ENCODE measurements at regions not wholly inside any gene's neighbourhood (a gene's known extent, or its start where the extent isn't known, plus 50 kb on each side); places are given as distances from the start of the nearest gene placed in this dataset.
"Not testable (repeated sequence)": the region's sequence is repeated elsewhere in the genome, so short reads cannot be mapped to it uniquely, and the experiment has no call there.

DNA sequence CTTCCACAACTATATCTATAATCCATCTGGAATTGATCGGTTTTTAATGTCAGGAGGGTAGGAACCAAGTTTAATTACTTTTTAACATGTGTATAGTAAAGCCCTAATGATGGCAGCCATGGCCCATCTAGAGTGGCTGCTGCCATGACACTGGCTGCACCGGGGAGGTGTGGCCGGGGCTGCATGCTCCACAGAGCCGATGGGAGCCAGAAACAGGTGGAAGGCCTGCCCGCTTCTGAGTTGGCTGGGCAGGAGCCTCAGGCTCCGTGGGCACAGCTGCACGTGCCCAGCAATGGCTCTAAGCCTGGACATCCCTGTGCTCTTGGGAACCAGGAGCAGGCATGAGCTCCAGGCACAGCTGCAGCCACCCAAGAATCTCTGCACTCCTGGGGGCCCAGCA lies 73.0 kb downstream of the GBP6 start:
- DNase-seq: no peak

DNA sequence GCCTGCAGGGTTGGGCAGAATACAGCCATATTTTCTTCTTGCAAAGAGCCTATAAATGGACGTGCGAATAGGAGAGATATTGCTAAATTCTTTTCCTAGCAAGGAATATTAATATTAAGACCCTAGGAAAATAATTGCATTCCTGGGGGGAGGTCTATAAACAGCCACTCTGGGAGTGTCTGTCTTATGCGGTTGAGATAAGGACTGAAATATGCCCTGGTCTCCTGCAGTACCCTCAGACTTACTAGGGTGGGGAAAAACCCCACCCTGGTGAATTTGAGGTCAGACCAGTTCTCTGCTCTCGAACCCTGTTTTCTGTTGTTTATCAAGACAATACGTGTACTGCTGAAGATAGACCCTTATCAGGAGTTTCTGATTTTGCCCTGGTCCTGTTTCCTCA lies 74.4 kb downstream of the GBP6 start:
- not testable (repeated sequence) for DNase-seq

DNA sequence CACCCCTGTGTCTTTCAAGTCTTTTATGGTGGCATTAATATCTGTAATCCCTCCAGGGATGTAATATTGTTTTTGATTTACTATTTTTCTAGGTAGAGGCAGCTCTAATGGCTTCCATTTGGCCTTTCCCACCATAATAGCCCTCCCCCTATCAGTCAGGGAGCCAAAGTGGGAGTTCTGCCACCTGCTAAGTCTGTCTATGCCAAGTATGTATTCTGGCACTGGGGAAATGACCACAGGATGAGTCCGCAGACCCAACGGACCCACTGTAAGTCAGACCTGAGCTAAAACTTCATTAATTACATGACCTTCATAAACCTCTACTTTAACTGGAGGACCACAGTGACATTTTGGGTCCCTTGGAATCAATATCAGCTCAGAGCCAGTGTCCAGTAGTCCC lies 77.1 kb downstream of the GBP6 start:
- DNase-seq: no peak

- no peak for DNase-seq
These were observed 79.8 kb upstream of the LRRC8B start for GRCh38 chr1:89444791-89445190.

DNA sequence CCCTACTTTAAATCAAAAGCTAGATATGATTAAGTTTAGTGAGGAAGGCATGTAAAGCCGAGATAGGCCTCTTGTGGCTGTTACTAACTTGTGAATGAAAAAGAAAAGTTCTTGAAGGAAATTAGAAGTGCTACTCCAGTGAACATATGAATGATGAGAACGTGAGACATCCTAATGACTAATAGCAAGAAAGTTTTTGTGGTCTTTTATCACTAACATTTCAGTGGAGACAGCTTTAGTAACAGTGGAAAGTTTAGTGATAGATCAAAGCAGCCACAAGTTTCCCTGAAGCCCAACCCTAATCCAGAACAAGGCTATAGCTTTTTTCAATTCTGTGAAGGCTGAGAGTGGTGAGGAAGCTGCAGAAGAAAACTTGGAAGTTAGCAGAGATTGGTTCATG lies 73.6 kb upstream of the LRRC8B start:
- DNase-seq: no peak

DNA sequence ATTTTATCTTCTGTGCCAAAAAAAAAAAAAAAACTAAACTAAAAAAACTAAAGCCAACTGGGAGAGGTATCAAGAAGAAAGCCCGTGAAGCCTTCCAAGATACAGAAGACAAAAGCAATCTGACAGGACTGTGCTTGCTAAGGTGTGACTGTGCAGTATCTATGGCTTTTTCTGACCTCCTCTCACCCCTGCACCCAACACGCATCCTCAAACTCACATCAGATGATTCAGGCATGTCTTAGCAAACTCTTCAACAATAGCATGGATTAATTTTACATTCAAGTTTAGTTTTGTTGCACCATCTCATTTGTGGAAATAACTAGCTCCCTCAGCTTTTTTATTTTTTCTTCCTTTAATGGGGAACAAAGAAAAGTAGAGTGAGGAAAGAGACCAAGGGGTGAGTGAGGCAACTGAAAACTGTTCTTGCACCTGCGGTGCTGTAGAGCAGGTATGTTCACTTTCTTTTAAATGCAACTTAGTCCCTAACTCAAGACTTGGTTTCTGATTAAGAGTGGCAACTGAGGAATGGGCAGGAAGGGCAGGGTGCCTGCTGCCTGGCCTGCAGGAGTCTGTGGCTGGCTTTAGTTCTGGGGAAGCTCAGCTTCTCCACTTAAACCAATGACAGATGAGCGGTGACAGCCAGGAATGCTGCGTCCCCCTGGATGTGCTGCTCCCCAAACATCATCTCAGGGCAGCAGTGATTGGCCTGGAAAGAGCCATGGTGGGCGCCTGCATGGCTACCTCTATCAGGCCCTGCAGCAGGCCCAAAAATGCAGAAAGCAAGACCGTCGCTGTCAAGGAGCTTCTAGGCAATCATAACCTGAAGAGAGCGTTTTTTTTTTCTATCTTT lies 71.3 kb upstream of the LRRC8B start:
- DNase-seq: no peak

- peak; percentile 23 for DNase-seq
These were observed 69.6 kb upstream of the LRRC8B start for GRCh38 chr1:89454845-89455521.

- DNase-seq: no peak
These were observed 67.6 kb upstream of the LRRC8B start for GRCh38 chr1:89457046-89457445.

- no peak for DNase-seq
These were observed 65.5 kb upstream of the LRRC8B start for GRCh38 chr1:89459081-89459480.

GRCh38 chr1:89460325-89460724 lies 64.3 kb upstream of the LRRC8B start:
- DNase-seq: no peak

- DNase-seq: no peak
These were observed 62.4 kb upstream of the LRRC8B start for GRCh38 chr1:89462250-89462649.

DNA sequence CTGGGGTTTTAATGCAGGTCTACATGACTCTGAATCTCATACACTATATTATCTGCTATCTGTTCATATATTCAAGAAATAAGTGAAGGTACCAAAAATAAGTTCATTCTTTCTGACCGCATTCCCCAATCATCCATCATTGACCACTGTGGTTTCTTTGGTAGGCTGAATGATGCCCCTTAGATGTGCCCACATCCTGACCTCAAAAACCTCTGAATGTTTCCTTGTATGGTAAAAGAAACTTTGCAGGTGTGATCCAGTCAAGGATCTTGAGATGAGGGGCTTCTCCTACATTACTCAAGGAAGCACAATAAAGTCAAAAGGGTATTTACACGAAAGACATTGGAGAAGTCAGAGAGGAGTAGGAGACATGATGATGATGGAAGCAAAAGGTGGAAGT lies 60.6 kb upstream of the LRRC8B start:
- no peak for DNase-seq

- DNase-seq: no peak
These were observed 59.4 kb upstream of the LRRC8B start for GRCh38 chr1:89465201-89465600.

DNA sequence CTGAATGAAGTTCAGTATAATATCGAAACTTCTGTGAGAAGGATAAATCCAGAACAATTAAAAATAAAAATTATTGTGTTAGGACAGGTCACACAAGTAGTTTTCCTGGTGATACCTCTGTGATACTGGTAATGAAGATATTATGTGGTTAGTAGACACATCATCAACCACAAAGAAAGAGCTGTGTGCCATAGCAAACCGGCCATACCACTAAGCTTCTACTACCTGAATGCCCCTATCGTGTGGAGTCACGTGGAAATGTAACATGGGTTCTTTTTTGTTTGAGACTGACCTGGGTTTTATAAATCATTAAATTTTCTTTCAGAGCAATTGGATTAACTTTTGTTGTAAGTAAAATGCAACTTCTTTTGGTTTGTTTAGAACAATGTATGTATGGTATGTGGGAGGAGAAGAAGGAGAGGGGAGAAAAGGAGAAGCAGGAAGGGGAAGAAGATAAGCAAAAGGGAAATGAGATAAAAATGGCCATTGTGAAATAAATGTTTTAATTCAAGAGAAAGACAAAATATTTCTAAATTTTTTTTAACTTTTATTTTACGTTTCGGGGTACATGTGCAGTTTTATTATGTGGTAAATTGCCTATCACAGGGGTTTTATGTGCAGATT lies 58.2 kb upstream of the LRRC8B start:
- no peak for DNase-seq

DNA sequence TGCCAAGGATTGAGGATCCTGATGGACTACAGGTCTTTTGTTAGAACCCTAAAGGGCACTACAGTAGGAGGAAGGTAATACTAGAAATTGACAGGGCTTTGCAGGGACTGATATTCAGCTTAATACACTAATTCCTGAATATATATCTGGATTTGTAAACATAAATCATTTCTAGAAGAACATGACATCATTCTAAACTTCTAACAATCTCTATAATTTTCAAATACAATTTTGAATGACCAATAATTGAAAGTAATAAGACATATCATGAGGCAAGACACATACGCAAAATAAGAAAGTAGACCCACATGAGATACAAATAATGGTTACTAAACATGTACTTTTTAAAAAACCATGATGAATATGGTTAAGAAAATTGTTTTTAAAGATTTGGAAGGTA lies 52.4 kb upstream of the LRRC8B start:
- no peak for DNase-seq

DNA sequence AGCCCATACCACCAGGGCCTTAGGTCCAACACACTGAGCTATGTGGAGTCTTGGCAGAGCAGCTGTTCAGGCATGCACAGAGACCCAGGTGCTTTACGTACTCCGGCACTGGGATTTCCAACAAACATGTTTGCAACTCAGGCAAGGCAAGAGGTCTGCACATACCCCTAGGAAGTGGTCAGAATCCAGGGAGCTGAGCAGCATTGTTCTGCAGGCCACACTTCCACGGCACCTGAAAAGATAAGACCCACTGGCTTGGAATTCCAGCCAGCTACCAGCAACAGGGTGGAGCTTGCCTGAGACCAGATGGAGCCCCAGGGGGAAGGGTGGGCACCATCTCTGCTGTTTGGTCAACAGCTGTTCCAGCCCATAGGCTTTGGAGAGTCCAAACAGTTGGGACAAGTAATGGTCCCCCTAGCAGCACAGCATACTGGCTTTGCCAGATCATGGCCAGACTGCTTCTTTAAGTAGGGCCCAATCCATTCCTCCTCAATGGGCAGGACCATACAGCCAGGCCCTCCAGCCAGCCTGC lies 51.7 kb upstream of the LRRC8B start:
- DNase-seq: no peak
